Gastrocnemius medialis (tissue), 4 donors: ENCODE measurements at regions not wholly inside any gene's neighbourhood (a gene's known extent, or its start where the extent isn't known, plus 50 kb on each side); places are given as distances from the start of the nearest gene placed in this dataset.

Experiments
- ATAC-seq, 2 donors: fragments of 150-250 bp; one replicate each; pipeline ENCODE4 v1.9.1; 2016
- DNase-seq, 2 donors: peaks; one replicate each; pipeline ENCODE4 v3.0.0-alpha.2; 2019
- H3K27ac ChIP-seq, 4 donors: fragments of 200-600 bp; sonication (generic); 1 replicate in 1 of 4; 2 replicates in 3 of 4; pipeline ENCODE4 v1.5.1; 2016 to 2018; ENCODE audit warnings: mild to moderate bottlenecking in 2 of 4, moderate library complexity in 1 of 4
- H3K27me3 ChIP-seq, 3 donors: fragments of 200-600 bp; sonication (generic) in 2 of 3; 1 replicate in 1 of 3; 2 replicates in 2 of 3; pipeline versions ENCODE4 v1.5.1 to v1.6.0; 2016 to 2019; ENCODE audit warnings: mild to moderate bottlenecking in 1 of 3, moderate library complexity in 1 of 3
- H3K36me3 ChIP-seq, 2 donors: fragments of 200-600 bp; sonication (generic) in 1 of 2; one replicate each; pipeline ENCODE4 v1.5.1; 2017 to 2018
- H3K4me1 ChIP-seq, 2 donors: fragments of 200-600 bp; sonication (generic) in 1 of 2; one replicate each; pipeline ENCODE4 v1.5.1; 2016 to 2017; ENCODE audit warnings: mild to moderate bottlenecking in 2 of 2
- H3K4me3 ChIP-seq, 4 donors: fragments of 200-600 bp; sonication (generic) in 3 of 4; 1 replicate in 1 of 4; 2 replicates in 3 of 4; pipeline ENCODE4 v1.5.1; 2016 to 2019; ENCODE audit warnings: mild to moderate bottlenecking in 2 of 4
- H3K9me3 ChIP-seq, 3 donors: fragments of 200-600 bp; sonication (generic) in 2 of 3; 1 replicate in 1 of 3; 2 replicates in 2 of 3; pipeline ENCODE4 v1.5.1; 2016 to 2019
- POLR2A ChIP-seq, 2 donors: fragments of 450-650 bp; IDR thresholded peaks; one replicate each; pipeline ENCODE4 v1.6.1; 2017; ENCODE audit warnings: antibody characterized with exemption in 2 of 2, mild to moderate bottlenecking in 2 of 2, moderate library complexity in 2 of 2
- in situ Hi-C, 4 donors: fragments of 200-750 bp; cut with MboI; loops; one replicate each; pipeline versions ENCODE4 v1.15.0 to v1.8.0; 2017; ENCODE audit warnings: low sequenced_read_pairs in 4 of 4
- intact Hi-C: fragments of 100-400 bp; cut with DNase I; formaldehyde crosslinking; loops from one replicate; pipeline ENCODE4 v1.15.1; 2023; ENCODE audit warnings: low total_unique reads
- TF ChIP-seq, protein P1 (sequence below), 5 experiments: fragments of 450-650 bp in 3 of 5; fragments of 200-600 bp in 2 of 5; sonication (generic) in 2 of 5; IDR thresholded peaks in 4 of 5; conservative IDR thresholded peaks in 1 of 5; 1 replicate in 4 of 5; 2 replicates in 1 of 5; pipeline ENCODE4 v1.5.1; 2016 to 2019; ENCODE audit warnings: antibody characterized with exemption in 5 of 5, mild to moderate bottlenecking in 3 of 5, moderate library complexity in 3 of 5

GRCh38 chr7:95690367-95690947 lies 81.9 kb upstream of the DYNC1I1 start:
- peak in 1 of 2 donors; percentile 12 for DNase-seq

DNA sequence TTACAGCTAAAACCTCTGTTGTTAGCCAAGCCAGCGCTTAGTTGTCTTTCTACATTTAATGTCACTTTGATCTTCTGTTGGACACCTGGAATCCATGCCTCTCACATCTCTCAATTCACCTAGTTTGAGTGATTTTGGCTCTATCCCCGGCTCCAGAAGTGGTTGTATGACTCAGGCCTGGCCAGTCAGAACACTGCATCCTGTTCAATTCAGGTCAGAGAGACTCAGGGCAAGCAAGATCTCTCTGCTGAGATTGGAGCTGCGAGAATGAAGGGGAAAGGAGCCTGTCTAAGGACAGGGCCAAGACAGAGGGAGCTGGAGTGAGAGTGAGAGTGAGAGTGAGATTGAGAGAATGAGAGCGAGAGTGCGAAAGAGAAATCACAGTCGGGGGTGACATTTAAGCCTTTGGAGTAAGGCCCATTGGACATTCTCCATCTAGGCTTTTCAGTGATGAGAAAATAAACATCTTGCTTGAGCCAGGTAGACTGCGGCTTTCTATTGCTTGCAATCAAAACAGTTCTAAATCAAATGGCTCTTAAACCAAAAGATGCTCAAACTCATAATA lies 83.3 kb upstream of the DYNC1I1 start:
- intact Hi-C loops = loop anchor here (10.0 kb wide), 1 partner anchor 1174 kb away; no protein-coding TSS in a partner anchor
- H3K4me1 ChIP-seq = peaks cover 27 to 36% of the 10 kb centered on the region in 2 donors
- peak; percentile 49 to 52 for DNase-seq
- H3K36me3 ChIP-seq = no peaks in the 10 kb centered on the region
- peak overlapping the region in 1 of 4 donors; percentile 17 for H3K4me3 ChIP-seq
- H3K9me3 ChIP-seq = no peaks in the 10 kb centered on the region
- in situ Hi-C loops = loop anchor here in 3 of 4 donors (5.0 to 10.0 kb wide), 2 partner anchors 94 to 162 kb away; partner anchors contain the start of gene PDK4 (in 2 of the 3)
- H3K27me3 ChIP-seq = no peaks in the 10 kb centered on the region
- H3K27ac ChIP-seq = peak overlapping the region; percentile 73 to 82 (median 74)
- peak; percentile 66 to 83 for ATAC-seq
- TF ChIP-seq, protein P1, sequence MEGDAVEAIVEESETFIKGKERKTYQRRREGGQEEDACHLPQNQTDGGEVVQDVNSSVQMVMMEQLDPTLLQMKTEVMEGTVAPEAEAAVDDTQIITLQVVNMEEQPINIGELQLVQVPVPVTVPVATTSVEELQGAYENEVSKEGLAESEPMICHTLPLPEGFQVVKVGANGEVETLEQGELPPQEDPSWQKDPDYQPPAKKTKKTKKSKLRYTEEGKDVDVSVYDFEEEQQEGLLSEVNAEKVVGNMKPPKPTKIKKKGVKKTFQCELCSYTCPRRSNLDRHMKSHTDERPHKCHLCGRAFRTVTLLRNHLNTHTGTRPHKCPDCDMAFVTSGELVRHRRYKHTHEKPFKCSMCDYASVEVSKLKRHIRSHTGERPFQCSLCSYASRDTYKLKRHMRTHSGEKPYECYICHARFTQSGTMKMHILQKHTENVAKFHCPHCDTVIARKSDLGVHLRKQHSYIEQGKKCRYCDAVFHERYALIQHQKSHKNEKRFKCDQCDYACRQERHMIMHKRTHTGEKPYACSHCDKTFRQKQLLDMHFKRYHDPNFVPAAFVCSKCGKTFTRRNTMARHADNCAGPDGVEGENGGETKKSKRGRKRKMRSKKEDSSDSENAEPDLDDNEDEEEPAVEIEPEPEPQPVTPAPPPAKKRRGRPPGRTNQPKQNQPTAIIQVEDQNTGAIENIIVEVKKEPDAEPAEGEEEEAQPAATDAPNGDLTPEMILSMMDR (IDR thresholded peaks at IDR 0.05 in 4 of 5, conservative IDR thresholded peaks at IDR 0.05 in 1 of 5) = no peak
- no peak for TF ChIP-seq POLR2A (IDR thresholded peaks at IDR 0.05)

More at GRCh38 chr7:95690367-95690947, 81.9 kb upstream of the DYNC1I1 start:
- Histone ChIP-seq H3K4me3 (peak overlapping the region in 3 of 4 donors; percentile 3 to 37 (median 26)), H3K4me1 (peaks cover 24 to 25% of the 10 kb centered on the region in 2 donors), H3K36me3 (no peaks in the 10 kb centered on the region), H3K27ac (no peak overlapping the region), H3K27me3 (no peaks in the 10 kb centered on the region), H3K9me3 (no peaks in the 10 kb centered on the region)
- in situ Hi-C loops = loop anchor here in 3 of 4 donors (5.0 to 10.0 kb wide), 2 partner anchors 183 to 186 kb away; no protein-coding TSS in a partner anchor
- TF ChIP-seq POLR2A (IDR thresholded peaks at IDR 0.05) = no peak
- TF ChIP-seq, protein P1 (IDR thresholded peaks at IDR 0.05 in 4 of 5, conservative IDR thresholded peaks at IDR 0.05 in 1 of 5) = peak; percentile 44 to 71 (median 59)
- intact Hi-C loops = loop anchor here (2.0 kb wide), 1 partner anchor 180 kb away; no protein-coding TSS in a partner anchor
- ATAC-seq = peak; percentile 33 to 63

- Histone ChIP-seq H3K27ac (peak overlapping the region in 3 of 4 donors; percentile 74 to 82 (median 74)), H3K4me3 (no peak overlapping the region), H3K36me3 (no peaks in the 10 kb centered on the region), H3K9me3 (no peaks in the 10 kb centered on the region), H3K27me3 (no peaks in the 10 kb centered on the region), H3K4me1 (peaks cover 33 to 47% of the 10 kb centered on the region in 2 donors)
- TF ChIP-seq, protein P1 (IDR thresholded peaks at IDR 0.05 in 4 of 5, conservative IDR thresholded peaks at IDR 0.05 in 1 of 5) = peak; percentile 9 to 52 (median 49)
- no peak for TF ChIP-seq POLR2A (IDR thresholded peaks at IDR 0.05)
- ATAC-seq (no peak), DNase-seq (no peak)
- in situ Hi-C loops = loop anchor here in 3 of 4 donors (5.0 to 10.0 kb wide), 2 partner anchors 93 to 161 kb away; partner anchors contain the start of gene PDK4 (in 2 of the 3)
- intact Hi-C loops = loop anchor here (10.0 kb wide), 1 partner anchor 1173 kb away; no protein-coding TSS in a partner anchor
These were observed 84.5 kb upstream of the DYNC1I1 start for GRCh38 chr7:95687759-95688343.

GRCh38 chr7:95686109-95686508 lies 86.2 kb upstream of the DYNC1I1 start:
- Histone ChIP-seq H3K27me3 (no peaks in the 10 kb centered on the region), H3K9me3 (no peaks in the 10 kb centered on the region), H3K36me3 (no peaks in the 10 kb centered on the region), H3K4me3 (peak overlapping the region in 1 of 4 donors; percentile 8), H3K4me1 (peaks cover 34 to 52% of the 10 kb centered on the region in 2 donors), H3K27ac (peak overlapping the region in 1 of 4 donors; percentile 11)
- in situ Hi-C loops = loop anchor here in 3 of 4 donors (5.0 to 10.0 kb wide), 2 partner anchors 91 to 159 kb away; partner anchors contain the start of gene PDK4 (in 2 of the 3)
- TF ChIP-seq POLR2A (IDR thresholded peaks at IDR 0.05) = no peak
- TF ChIP-seq, protein P1 (IDR thresholded peaks at IDR 0.05 in 4 of 5, conservative IDR thresholded peaks at IDR 0.05 in 1 of 5) = peak; percentile 56 to 74 (median 68)
- DNase-seq (peak; percentile 59 to 67), ATAC-seq (peak; percentile 59 to 77)
- intact Hi-C loops = loop anchor here (1.0 to 10.0 kb wide), 2 partner anchors 159 to 1171 kb away; no protein-coding TSS in a partner anchor
